ENCODE measurements at regions not wholly inside any gene's neighbourhood (a gene's known extent, or its start where the extent isn't known, plus 50 kb on each side); places are given as distances from the start of the nearest gene placed in this dataset.

DNA sequence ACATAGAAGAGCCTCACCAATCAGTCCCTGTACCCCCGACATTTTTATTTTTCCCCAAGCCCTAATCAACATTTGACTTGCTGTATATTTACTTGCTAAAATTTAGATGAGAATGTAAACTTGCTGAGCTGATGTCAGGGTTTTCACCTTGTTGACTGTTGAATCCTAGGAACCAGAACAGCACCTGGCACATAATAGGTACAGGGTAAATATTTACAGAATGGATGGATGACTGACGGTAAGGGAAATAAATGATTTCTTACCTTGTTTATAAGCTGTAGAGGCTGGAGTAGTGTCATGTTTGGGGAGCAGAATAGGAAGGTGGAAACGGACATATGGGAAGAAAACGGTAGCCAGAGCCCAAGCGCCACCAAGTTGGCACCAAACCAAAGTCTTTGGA, 107.0 kb upstream of the NUDT12 start:
- POLR2A ChIA-PET = no interaction called here
- CTCF ChIA-PET = no interaction called here
- no peak for TF ChIP-seq SUZ12 (IDR thresholded peaks at IDR 0.05)
- no peak for TF ChIP-seq ARNT (IDR thresholded peaks at IDR 0.05)
- no peak for TF ChIP-seq FOXM1 (IDR thresholded peaks at IDR 0.05; ENCODE audit: borderline replicate concordance)
- DNase-seq (ENCODE audit: extremely low spot score) = no peak

DNA sequence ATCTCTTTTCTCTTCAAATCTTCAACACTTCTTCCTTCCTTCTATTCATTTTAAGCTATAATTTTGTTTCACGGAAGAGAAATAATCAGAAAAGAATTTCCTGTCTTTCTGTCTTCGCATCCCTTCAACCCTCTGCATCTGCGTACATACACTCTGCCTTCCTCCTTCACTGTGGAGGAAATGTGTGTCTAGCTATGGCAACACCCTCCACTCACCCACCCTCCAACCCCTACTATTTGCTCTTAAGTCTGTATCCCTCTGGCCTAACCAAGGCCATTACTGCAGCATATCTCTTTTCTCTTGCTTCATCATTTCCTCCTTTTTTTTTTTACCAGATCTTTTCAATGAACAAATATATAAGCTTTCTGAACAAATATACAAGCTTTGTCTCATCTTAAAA, 105.7 kb upstream of the NUDT12 start:
- POLR2A ChIA-PET = no interaction called here
- CTCF ChIA-PET = no interaction called here
- TF ChIP-seq NFRKB (IDR thresholded peaks at IDR 0.05) (no peak), TARDBP (IDR thresholded peaks at IDR 0.05) (no peak), FOXA1 (IDR thresholded peaks at IDR 0.05) (no peak), ZNF384 (IDR thresholded peaks at IDR 0.05) (no peak), SP1 (IDR thresholded peaks at IDR 0.05) (no peak), ELF4 (IDR thresholded peaks at IDR 0.05) (no peak), FOXK2 (IDR thresholded peaks at IDR 0.05) (no peak), ARNT (IDR thresholded peaks at IDR 0.05) (no peak), LEF1 (IDR thresholded peaks at IDR 0.05; ENCODE audit: borderline replicate concordance) (no peak), FOXM1 (IDR thresholded peaks at IDR 0.05; ENCODE audit: borderline replicate concordance) (no peak), BHLHE40 (IDR thresholded peaks at IDR 0.05; ENCODE audit: borderline replicate concordance) (no peak), SUZ12 (IDR thresholded peaks at IDR 0.05) (no peak), CTBP1 (IDR thresholded peaks at IDR 0.05; ENCODE audit: borderline replicate concordance) (no peak), L3MBTL2 (conservative IDR thresholded peaks at IDR 0.05) (no peak), HDGF (IDR thresholded peaks at IDR 0.05; ENCODE audit: borderline replicate concordance) (no peak)
- TF ChIP-seq, protein P1, sequence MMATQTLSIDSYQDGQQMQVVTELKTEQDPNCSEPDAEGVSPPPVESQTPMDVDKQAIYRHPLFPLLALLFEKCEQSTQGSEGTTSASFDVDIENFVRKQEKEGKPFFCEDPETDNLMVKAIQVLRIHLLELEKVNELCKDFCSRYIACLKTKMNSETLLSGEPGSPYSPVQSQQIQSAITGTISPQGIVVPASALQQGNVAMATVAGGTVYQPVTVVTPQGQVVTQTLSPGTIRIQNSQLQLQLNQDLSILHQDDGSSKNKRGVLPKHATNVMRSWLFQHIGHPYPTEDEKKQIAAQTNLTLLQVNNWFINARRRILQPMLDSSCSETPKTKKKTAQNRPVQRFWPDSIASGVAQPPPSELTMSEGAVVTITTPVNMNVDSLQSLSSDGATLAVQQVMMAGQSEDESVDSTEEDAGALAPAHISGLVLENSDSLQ (IDR thresholded peaks at IDR 0.05) = no peak
- DNase-seq (ENCODE audit: extremely low spot score) = no peak

DNA sequence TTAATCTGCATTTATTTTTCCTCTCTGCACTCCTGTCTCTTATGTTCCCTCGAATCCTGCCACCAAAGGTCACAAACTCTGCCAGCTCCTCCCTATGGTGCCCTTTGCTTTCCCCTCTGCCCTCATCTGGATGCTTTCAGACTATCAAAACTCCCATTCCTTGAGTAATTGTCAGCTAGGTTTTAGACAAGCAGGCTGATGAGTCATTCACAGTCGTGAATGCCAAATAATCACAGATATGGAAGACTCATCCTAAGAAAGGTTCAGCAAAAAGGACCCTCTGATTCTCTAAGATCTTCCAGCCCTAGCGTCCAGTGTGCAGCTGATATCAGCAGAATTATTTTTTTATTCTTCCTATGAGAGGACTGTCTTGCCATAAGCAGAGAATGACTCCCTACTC, 104.5 kb upstream of the NUDT12 start:
- ChIA-PET POLR2A (no interaction called here), CTCF (no interaction called here)
- TF ChIP-seq SUZ12 (IDR thresholded peaks at IDR 0.05) (no peak), FOXM1 (IDR thresholded peaks at IDR 0.05; ENCODE audit: borderline replicate concordance) (no peak), BHLHE40 (IDR thresholded peaks at IDR 0.05; ENCODE audit: borderline replicate concordance) (no peak), FOXK2 (IDR thresholded peaks at IDR 0.05) (no peak), HDGF (IDR thresholded peaks at IDR 0.05; ENCODE audit: borderline replicate concordance) (no peak), ZNF384 (IDR thresholded peaks at IDR 0.05) (no peak), ARNT (IDR thresholded peaks at IDR 0.05) (no peak), NFRKB (IDR thresholded peaks at IDR 0.05) (no peak), L3MBTL2 (conservative IDR thresholded peaks at IDR 0.05) (no peak), ELF4 (IDR thresholded peaks at IDR 0.05) (no peak), LEF1 (IDR thresholded peaks at IDR 0.05; ENCODE audit: borderline replicate concordance) (no peak), FOXA1 (IDR thresholded peaks at IDR 0.05) (no peak), CTBP1 (IDR thresholded peaks at IDR 0.05; ENCODE audit: borderline replicate concordance) (no peak), TARDBP (IDR thresholded peaks at IDR 0.05) (no peak)
- TF ChIP-seq, protein P1 (IDR thresholded peaks at IDR 0.05) = no peak
- DNase-seq (ENCODE audit: extremely low spot score) = no peak

DNA sequence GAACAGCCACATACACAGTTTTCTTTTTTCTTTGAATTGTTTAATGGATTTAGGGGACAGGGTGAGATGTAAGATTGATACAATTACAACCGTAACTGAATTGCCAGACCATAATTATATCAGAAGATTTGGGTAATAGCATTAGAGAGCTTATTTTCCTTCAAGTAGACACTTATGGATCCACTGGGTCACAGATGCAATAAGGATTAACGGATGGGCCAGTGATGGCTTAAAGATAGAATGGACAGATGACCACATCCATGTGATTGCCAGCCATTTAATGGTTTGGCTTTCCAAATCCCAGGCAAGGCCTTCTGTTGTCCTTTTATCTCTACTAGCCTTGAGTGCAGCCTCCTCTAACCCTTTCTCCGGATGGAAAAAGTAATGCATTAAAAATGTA, 94.7 kb upstream of the NUDT12 start:
- POLR2A ChIA-PET = no interaction called here
- no peak for TF ChIP-seq HDGF (IDR thresholded peaks at IDR 0.05; ENCODE audit: borderline replicate concordance)
- TF ChIP-seq LEF1 (IDR thresholded peaks at IDR 0.05; ENCODE audit: borderline replicate concordance) = no peak
- TF ChIP-seq ELF4 (IDR thresholded peaks at IDR 0.05) = no peak
- TF ChIP-seq FOXM1 (IDR thresholded peaks at IDR 0.05; ENCODE audit: borderline replicate concordance) = no peak
- TF ChIP-seq ZNF384 (IDR thresholded peaks at IDR 0.05) = no peak
- TF ChIP-seq SP1 (IDR thresholded peaks at IDR 0.05) = no peak

DNA sequence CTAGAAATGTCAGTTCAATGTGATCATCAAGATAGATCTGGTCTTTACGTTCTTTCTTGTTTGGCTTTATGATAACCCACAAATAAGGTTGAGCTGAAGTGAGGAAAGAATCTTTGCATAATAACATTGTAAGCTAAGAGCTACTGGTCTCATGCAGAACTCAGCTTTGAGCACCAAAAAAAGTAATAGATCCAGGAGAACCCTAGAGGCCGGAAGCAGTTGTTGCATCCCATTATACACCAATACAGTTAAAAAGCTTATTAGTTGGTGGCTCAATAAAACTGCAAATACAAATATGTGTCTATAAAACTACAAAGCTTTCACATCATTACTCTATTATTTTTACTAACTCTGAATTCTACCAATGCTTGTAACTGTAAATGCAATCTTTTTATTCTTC, 85.5 kb upstream of the NUDT12 start:
- TF ChIP-seq L3MBTL2 (conservative IDR thresholded peaks at IDR 0.05) = no peak
- no peak for TF ChIP-seq FOXK2 (IDR thresholded peaks at IDR 0.05)
- TF ChIP-seq TARDBP (IDR thresholded peaks at IDR 0.05) = no peak
- TF ChIP-seq, protein P1 (IDR thresholded peaks at IDR 0.05) = no peak
- TF ChIP-seq SUZ12 (IDR thresholded peaks at IDR 0.05) = no peak
- no peak for TF ChIP-seq BHLHE40 (IDR thresholded peaks at IDR 0.05; ENCODE audit: borderline replicate concordance)
- TF ChIP-seq ZNF384 (IDR thresholded peaks at IDR 0.05) = no peak
- TF ChIP-seq FOXA1 (IDR thresholded peaks at IDR 0.05) = no peak
- TF ChIP-seq HDGF (IDR thresholded peaks at IDR 0.05; ENCODE audit: borderline replicate concordance) = no peak
- TF ChIP-seq ARNT (IDR thresholded peaks at IDR 0.05) = no peak
- no peak for TF ChIP-seq FOXM1 (IDR thresholded peaks at IDR 0.05; ENCODE audit: borderline replicate concordance)
- no peak for TF ChIP-seq NFRKB (IDR thresholded peaks at IDR 0.05)
- TF ChIP-seq CTBP1 (IDR thresholded peaks at IDR 0.05; ENCODE audit: borderline replicate concordance) = no peak
- TF ChIP-seq ELF4 (IDR thresholded peaks at IDR 0.05) = no peak
- ChIA-PET CTCF (interaction anchor here (0.6 kb wide), 1 partner anchor 1119 kb away, joined by 3 read pairs; no protein-coding TSS in a partner anchor), POLR2A (no interaction called here)
- DNase-seq (ENCODE audit: extremely low spot score) = no peak

More for the DNA sequence above, 94.7 kb upstream of the NUDT12 start:
- no peak for DNase-seq (ENCODE audit: extremely low spot score)
- CTCF ChIA-PET = no interaction called here

DNA sequence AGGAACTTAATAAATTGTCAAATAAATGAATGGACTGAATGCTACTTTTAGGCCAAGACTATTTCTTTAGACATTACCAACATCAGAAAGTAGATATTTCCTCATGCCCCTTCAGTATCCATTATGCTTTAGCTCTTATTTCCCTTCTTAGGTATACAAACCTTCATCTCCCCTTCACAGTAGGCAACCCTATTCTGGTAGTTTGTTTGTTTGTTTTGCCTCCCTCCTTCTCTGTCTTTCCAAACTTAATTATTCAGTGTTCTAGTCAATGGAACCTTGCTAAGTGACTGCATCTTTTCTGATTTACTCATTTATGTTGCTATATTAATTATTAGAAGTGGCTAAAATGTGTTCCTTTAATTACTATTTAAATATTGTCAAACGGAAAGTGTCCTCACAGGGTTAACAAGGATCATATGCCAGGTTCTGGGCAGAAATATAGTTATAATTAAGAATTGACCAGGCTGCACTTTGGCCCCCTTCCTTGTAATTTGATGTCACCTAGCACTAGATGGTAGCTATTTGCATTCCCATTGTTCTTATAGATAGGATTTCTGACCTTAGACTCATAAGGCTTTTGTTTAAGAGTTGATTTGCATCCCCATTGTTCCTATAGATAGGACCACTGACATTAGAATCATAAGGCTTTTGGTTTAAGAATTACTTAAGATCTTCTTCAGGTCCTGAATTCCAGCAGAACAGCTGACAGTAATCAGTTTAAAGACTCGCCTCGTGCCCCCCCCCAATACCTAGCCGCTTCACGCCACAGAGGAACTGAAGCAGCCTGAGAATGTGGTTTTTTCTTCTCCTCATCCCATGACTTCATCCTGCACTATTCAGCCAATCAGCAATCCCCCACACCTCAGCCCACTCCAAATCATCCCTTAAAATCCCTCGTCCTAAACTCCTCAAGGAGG, 84.4 kb upstream of the NUDT12 start:
- POLR2A ChIA-PET = no interaction called here
- CTCF ChIA-PET = no interaction called here
- DNase-seq (ENCODE audit: extremely low spot score) = no peak
- TF ChIP-seq FOXM1 (IDR thresholded peaks at IDR 0.05; ENCODE audit: borderline replicate concordance) = no peak
- TF ChIP-seq L3MBTL2 (conservative IDR thresholded peaks at IDR 0.05) = no peak
- no peak for TF ChIP-seq HDGF (IDR thresholded peaks at IDR 0.05; ENCODE audit: borderline replicate concordance)
- TF ChIP-seq ARNT (IDR thresholded peaks at IDR 0.05) = no peak
- TF ChIP-seq NFRKB (IDR thresholded peaks at IDR 0.05) = no peak
- TF ChIP-seq, protein P1 (IDR thresholded peaks at IDR 0.05) = no peak
- TF ChIP-seq FOXA1 (IDR thresholded peaks at IDR 0.05) = no peak
- TF ChIP-seq ELF4 (IDR thresholded peaks at IDR 0.05) = no peak
- TF ChIP-seq SP1 (IDR thresholded peaks at IDR 0.05) = no peak
- TF ChIP-seq CTBP1 (IDR thresholded peaks at IDR 0.05; ENCODE audit: borderline replicate concordance) = no peak
- no peak for TF ChIP-seq LEF1 (IDR thresholded peaks at IDR 0.05; ENCODE audit: borderline replicate concordance)
- no peak for TF ChIP-seq ZNF384 (IDR thresholded peaks at IDR 0.05)
- no peak for TF ChIP-seq FOXK2 (IDR thresholded peaks at IDR 0.05)
- TF ChIP-seq TARDBP (IDR thresholded peaks at IDR 0.05) = no peak
- TF ChIP-seq BHLHE40 (IDR thresholded peaks at IDR 0.05; ENCODE audit: borderline replicate concordance) = no peak
- no peak for TF ChIP-seq SUZ12 (IDR thresholded peaks at IDR 0.05)

Measured in HEK293T (cell line).